Urothelium cell line (cell line): ENCODE measurements at regions not wholly inside any gene's neighbourhood (a gene's known extent, or its start where the extent isn't known, plus 50 kb on each side); places are given as distances from the start of the nearest gene placed in this dataset.

ENCODE experiments used
- DNase-seq: peaks from one replicate; pipeline ENCODE4 v3.0.0; 2011; ENCODE audit warnings: low spot score, mixed read lengths
- FAIRE-seq: peaks from 2 replicates; lab custom pipeline; 2011; peaks lifted over from hg19 to GRCh38; lab: Jason Lieb, UNC

DNA sequence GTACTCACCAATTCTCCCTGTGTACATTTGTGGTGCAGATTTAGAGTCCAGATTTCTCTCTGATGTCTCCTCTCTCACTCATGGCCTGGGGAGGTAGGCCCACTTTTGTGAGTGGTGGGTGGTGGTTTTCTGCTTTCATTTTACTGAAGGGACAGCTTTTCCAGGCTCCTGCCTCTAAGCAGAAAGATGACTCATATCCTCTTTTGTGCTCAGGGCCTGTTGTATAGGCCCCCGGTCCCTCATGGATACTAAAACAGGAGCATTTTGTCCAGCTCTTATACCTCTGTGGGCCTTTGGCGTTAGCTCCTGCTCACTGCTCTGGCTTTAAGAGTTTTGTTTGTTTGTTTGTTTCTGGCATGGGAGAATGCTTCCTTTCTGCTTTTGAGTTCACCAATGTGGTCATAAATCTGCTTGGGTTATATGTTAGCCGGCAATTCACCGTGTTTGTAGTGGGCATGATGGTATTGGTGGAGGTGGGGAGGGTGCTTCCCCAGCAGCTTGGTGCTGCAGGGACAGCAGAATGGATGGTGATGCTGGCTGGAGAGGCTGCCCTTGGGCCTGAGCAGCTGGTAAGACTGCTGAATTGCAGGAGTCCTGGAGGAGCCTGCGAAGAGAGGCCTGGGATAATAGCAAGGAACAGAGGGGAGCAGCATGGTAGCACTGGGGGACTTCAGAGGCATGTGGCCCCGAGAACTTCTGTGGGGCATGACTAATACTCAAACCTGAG, 468.7 kb downstream of the RPS24 start:
- FAIRE-seq (no peak), DNase-seq (peak; percentile 71)

- no peak for DNase-seq
- FAIRE-seq: no peak
Observed at GRCh38 chr10:78504181-78504580, 470.5 kb downstream of the RPS24 start.

- FAIRE-seq (no peak), DNase-seq (no peak)
Observed at GRCh38 chr10:78505657-78506056, 472.0 kb downstream of the RPS24 start.

DNA sequence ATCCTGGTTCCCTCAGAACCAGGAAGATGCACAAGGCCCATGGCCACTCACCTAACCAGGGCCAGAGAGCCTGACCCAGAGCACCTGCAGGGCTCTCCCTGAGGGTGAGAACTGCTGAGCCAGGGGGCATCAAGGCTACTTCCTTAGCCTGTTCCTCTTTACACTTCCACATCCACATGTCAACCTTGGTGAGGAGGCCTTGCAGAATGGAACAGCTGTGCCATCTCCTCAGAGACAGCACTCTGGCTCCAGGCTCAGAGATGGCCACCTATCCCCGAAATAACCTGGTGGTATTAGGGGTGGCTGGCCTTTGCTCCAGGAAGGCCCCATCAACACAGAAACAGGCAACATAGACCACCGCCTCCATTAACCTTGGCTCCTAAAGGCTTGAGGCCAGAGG, 473.0 kb downstream of the RPS24 start:
- DNase-seq: no peak
- no peak for FAIRE-seq

DNA sequence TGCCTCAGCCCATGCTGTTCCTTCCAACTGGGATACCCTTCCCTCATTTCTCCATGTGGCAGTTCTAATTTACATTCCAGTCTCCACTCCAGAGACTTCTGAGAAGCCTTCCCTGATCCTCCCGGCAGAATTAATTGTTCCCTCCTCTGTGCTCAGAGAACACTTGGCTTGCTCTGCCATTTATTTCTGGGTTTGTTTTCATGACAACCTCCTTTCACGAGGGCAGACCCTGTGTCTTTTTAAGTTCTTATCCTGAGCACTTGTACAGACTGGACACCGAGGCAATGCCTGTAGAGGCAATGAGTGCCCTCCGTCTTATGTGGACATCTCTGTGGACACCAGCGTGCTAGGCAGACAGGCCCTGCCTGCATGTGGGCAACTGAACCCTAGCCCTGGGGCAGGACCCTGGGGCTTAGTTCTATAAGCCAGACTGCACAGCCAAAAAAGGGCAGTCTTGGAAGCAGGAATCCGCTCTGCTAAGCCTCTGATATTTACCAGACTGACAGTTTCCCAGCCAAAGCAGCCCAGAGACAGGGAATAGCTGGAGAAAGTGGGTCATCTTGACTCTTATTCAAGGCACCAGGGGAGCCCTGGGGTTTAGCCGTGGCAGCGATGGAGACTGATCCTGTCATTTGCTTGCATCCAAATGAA, 474.0 kb downstream of the RPS24 start:
- FAIRE-seq (no peak), DNase-seq (no peak)

- FAIRE-seq: no peak
- DNase-seq: no peak
Observed at GRCh38 chr10:78508955-78509748, 475.5 kb downstream of the RPS24 start.

DNA sequence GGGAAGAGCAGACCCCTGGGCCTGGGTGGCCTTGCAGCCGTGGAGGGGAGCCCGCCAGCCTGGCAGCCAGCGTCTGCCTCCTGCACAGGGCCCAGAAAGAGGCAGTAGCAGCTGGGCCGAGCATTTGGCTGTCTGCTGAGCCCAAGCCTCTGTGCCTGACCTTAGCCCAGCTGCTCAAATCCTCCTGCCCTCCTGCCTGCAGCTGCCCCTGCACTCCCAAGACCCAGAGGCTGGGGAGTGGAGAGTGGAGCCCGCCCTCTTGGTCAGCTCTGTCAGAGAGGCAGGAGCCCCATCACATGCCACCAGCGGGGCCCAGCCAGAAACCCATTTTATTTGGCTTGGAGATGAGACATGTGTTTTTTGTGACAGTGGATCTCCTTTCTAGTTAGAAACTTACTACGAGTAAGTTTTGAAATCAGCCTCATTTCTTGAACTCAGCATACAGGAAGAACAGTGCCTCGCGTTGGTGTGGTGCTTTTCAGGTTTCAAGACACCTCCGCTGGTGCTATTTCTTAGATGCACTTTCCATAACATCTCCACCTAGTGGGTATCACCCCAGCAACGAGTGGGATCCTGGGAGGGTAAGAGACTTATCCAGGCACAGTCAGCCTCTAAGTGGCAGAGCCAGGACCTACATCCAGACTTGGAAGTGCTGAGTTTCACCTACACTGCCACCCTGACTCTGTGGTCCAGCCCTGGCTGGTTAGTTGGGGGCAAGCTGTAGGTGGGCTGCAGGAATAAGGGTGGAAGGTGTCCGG, 477.1 kb downstream of the RPS24 start:
- DNase-seq (no peak), FAIRE-seq (no peak)

- FAIRE-seq (no peak), DNase-seq (no peak)
Observed at GRCh38 chr10:78511324-78512204, 477.9 kb downstream of the RPS24 start.

- FAIRE-seq: no peak
- DNase-seq: no peak
Observed at GRCh38 chr10:78512205-78512550, 478.5 kb downstream of the RPS24 start.

DNA sequence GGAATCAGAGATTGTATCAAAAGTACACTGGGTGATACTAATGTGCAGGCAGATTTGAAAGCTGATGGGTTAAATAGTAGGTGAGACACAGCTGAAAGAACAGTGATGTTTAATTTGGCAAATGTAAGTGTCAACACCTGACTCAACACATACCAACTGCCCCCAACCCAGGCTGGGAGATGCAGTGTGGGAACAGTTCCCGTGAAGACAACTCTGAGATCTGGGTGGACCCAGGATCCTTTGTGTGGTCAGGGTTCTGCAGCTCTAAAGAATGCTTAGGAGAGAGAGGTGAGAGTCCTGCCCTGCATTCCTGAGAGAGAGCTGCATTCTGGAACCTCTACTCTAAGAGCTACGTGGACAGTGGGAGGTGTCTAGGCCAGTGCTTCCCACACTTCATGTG, 479.7 kb downstream of the RPS24 start:
- peak; percentile 32 for DNase-seq
- FAIRE-seq: no peak

DNA sequence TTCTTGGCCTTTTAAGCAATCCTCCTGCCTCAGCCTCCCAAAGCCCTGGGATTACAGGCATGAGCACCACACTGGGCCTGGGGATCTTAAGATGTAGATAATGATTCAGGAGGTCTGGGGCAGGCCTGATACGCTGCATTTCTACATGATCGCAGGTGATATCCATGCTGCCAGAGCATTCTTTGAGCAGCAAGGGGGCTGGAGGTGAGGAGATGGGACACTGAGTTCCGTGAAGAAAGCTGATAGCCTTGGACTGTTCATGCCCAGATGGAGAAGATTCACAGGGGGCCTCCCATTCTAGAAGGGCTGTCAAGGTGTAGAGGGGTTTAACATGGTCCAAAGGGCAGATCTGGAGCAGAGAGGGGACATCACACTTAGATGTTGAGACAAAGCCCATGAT, 480.3 kb downstream of the RPS24 start:
- DNase-seq: no peak
- FAIRE-seq: no peak

GRCh38 chr10:78514459-78514858, 480.8 kb downstream of the RPS24 start:
- FAIRE-seq: no peak
- no peak for DNase-seq

DNA sequence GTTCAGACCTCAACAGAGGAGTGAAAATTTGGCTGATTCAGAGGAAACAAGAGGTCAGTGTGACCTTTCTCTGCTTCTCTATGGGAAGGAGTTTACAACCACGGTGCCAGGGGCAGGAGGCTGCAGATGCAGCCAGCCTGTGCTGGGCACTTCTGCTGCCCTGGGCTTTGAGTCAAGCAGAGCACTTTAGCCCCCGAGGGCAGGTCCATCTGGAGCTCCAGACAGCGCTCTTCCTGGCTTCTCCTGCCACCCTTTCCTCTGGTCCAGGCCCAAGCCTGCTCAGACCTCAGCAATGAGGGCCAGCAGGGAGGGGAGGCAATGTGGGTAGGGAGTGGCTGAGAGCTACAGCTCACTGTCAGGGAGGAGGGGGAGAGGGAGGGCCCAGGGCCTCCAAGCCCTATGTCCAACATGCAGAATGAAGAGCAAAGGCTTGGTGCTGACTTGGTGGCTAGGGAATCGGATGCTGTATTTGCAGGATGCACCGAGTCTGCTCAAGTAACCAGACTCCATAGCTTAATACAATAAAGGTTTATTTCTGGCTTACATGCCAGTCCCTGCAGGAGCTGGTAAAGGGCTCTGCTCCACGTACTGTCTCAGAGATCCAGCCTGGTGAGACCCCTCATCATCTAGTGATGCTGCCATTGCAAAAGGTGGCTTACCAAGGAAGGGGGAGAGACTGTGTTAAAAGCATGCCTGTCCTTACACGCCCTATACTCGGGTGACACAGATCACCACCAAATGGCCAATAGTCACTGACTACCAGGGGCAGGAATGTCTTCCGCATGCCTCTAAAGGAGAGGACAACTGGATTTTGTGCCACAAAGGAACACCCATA, 481.6 kb downstream of the RPS24 start:
- FAIRE-seq (no peak), DNase-seq (no peak)

DNA sequence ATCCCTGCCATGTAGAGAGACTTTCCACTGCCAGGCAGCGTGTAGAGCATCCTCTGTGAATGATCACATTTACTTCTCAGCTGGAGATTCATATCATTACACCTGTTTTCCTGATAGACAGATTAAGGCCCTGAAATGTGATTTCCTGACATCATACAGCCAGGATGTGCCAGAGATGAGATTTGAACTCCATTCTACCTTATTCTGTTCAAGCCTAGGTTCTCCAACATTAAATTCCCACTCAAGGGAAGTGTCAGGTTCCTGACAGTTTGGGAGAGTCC, 482.1 kb downstream of the RPS24 start:
- FAIRE-seq (no peak), DNase-seq (no peak)

DNA sequence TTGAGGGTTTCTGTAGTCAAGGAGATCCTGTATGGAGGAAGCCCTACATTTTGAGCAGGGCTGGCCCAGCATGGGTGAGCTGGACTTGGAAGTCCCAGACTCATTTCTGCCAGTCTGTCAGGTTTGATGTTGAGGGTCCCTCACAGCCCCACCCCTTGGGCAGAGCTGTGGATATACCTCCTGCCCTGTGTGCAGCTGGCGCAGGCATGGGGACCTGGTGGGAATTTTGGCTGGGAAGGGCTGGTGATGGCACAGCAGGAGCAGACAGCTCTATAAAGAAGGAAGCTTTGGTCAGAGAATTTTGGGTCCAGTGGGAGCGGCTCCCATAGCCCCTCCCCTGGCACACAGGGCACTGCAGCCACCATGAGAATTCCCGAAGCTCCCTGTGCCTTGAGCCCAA, 482.6 kb downstream of the RPS24 start:
- no peak for DNase-seq
- no peak for FAIRE-seq

GRCh38 chr10:78516756-78517155, 483.1 kb downstream of the RPS24 start:
- FAIRE-seq (no peak), DNase-seq (no peak)

GRCh38 chr10:78518224-78518623, 484.6 kb downstream of the RPS24 start:
- DNase-seq (no peak), FAIRE-seq (no peak)

- peak; percentile 44 for FAIRE-seq
- DNase-seq: peak; percentile 81
Observed at GRCh38 chr10:78520737-78521430, 487.2 kb downstream of the RPS24 start.

DNA sequence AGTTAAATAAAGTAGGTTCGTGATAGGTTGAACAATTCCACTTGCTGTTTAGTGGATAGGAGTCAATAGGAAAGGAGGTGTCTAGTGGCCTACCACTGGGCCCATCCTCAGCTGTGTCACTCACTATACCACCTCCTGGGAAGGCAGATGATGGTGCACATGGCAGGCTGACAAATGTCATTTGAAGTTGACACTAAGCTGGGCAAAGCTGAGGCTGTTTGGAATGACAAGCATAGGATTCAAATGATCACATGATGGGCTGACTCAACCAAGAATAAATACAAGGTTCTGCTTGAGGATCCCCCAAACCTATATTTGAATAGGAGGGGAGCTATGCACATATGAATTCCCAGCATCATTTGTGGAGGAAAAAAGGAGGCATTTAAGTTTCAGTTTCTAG, 489.8 kb downstream of the RPS24 start:
- DNase-seq: no peak
- no peak for FAIRE-seq
